ENCODE measurements at regions not wholly inside any gene's neighbourhood (a gene's known extent, or its start where the extent isn't known, plus 50 kb on each side); places are given as distances from the start of the nearest gene placed in this dataset.

DNA sequence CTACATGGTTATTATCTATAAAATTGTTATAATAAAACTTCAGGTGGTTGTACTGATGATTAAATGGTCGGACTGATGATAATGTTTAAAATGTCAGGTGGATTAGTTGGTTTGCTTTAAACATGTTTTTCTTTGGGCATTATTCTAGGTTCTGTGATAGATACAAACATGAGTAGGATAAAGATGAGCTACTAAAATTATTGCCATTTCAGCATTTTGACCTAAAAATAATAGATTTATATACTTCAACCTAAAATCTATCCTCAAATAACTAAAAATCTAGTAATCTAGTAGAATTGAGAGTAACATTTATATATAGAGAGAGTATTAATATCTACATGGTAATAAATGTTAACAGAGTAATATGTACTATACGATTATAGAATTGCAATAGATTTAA is 241.7 kb upstream of the CDH8 start:
- in situ Hi-C loops (cut with MboI) (no loop called here), intact Hi-C loops (cut with micrococcal nuclease; ENCODE audit: unreplicated experiment) (no loop called here)
- TF ChIP-seq PML (IDR thresholded peaks at IDR 0.05; ENCODE audit: low read length) (no peak), ZSCAN29 (IDR thresholded peaks at IDR 0.05) (no peak), ASH2L (IDR thresholded peaks at IDR 0.05; ENCODE audit: borderline replicate concordance, low read depth) (no peak), SUZ12 (IDR thresholded peaks at IDR 0.05; ENCODE audit: unreplicated experiment) (no peak), KLF5 (IDR thresholded peaks at IDR 0.05; ENCODE audit: partially characterized antibody) (no peak), LARP7 (IDR thresholded peaks at IDR 0.05) (no peak), PAX5 (IDR thresholded peaks at IDR 0.05; ENCODE audit: borderline replicate concordance, low read depth, low read length) (no peak)
- TF ChIP-seq, protein P1, sequence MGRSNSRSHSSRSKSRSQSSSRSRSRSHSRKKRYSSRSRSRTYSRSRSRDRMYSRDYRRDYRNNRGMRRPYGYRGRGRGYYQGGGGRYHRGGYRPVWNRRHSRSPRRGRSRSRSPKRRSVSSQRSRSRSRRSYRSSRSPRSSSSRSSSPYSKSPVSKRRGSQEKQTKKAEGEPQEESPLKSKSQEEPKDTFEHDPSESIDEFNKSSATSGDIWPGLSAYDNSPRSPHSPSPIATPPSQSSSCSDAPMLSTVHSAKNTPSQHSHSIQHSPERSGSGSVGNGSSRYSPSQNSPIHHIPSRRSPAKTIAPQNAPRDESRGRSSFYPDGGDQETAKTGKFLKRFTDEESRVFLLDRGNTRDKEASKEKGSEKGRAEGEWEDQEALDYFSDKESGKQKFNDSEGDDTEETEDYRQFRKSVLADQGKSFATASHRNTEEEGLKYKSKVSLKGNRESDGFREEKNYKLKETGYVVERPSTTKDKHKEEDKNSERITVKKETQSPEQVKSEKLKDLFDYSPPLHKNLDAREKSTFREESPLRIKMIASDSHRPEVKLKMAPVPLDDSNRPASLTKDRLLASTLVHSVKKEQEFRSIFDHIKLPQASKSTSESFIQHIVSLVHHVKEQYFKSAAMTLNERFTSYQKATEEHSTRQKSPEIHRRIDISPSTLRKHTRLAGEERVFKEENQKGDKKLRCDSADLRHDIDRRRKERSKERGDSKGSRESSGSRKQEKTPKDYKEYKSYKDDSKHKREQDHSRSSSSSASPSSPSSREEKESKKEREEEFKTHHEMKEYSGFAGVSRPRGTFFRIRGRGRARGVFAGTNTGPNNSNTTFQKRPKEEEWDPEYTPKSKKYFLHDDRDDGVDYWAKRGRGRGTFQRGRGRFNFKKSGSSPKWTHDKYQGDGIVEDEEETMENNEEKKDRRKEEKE (IDR thresholded peaks at IDR 0.05): no peak
- TF ChIP-seq, protein P2, sequence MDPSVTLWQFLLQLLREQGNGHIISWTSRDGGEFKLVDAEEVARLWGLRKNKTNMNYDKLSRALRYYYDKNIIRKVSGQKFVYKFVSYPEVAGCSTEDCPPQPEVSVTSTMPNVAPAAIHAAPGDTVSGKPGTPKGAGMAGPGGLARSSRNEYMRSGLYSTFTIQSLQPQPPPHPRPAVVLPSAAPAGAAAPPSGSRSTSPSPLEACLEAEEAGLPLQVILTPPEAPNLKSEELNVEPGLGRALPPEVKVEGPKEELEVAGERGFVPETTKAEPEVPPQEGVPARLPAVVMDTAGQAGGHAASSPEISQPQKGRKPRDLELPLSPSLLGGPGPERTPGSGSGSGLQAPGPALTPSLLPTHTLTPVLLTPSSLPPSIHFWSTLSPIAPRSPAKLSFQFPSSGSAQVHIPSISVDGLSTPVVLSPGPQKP (IDR thresholded peaks at IDR 0.05; ENCODE audit: low read depth, low read length): no peak
- TF ChIP-seq, protein P3, sequence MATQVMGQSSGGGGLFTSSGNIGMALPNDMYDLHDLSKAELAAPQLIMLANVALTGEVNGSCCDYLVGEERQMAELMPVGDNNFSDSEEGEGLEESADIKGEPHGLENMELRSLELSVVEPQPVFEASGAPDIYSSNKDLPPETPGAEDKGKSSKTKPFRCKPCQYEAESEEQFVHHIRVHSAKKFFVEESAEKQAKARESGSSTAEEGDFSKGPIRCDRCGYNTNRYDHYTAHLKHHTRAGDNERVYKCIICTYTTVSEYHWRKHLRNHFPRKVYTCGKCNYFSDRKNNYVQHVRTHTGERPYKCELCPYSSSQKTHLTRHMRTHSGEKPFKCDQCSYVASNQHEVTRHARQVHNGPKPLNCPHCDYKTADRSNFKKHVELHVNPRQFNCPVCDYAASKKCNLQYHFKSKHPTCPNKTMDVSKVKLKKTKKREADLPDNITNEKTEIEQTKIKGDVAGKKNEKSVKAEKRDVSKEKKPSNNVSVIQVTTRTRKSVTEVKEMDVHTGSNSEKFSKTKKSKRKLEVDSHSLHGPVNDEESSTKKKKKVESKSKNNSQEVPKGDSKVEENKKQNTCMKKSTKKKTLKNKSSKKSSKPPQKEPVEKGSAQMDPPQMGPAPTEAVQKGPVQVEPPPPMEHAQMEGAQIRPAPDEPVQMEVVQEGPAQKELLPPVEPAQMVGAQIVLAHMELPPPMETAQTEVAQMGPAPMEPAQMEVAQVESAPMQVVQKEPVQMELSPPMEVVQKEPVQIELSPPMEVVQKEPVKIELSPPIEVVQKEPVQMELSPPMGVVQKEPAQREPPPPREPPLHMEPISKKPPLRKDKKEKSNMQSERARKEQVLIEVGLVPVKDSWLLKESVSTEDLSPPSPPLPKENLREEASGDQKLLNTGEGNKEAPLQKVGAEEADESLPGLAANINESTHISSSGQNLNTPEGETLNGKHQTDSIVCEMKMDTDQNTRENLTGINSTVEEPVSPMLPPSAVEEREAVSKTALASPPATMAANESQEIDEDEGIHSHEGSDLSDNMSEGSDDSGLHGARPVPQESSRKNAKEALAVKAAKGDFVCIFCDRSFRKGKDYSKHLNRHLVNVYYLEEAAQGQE (IDR thresholded peaks at IDR 0.05; ENCODE audit: low read depth, low read length): no peak
- H3K9ac ChIP-seq (ENCODE audit: control insufficient read depth, insufficient read depth, low read length): no peak overlapping the region
- no TSS peak for BruUV-seq (replicated peaks)
- no peak overlapping the region for H3K4me3 ChIP-seq
- H3K4me2 ChIP-seq (ENCODE audit: control insufficient read depth, insufficient read depth): no peak overlapping the region
- 0% methylated on average over 2 of the region's 2 CpGs for WGBS (ENCODE audit: insufficient coverage, insufficient replicate concordance, low lambda C conversion rate, missing lambda C conversion rate)
- ChIA-PET POLR2A (no interaction called here), RAD21 (ENCODE audit: unreplicated experiment) (no interaction called here), SMC1A (ENCODE audit: uncharacterized antibody, unreplicated experiment) (no interaction called here), CTCF (no interaction called here)
- no peak overlapping the region for H2AFZ ChIP-seq (ENCODE audit: control insufficient read depth, low read depth, low read length)
- no peaks in the 10 kb centered on the region for H3K36me3 ChIP-seq (ENCODE audit: control insufficient read depth in 2 of 2, insufficient read depth in 2 of 2, low read length in 1 of 2)
- no peaks in the 10 kb centered on the region for H3K27me3 ChIP-seq (replicated peaks in 1 of 2; ENCODE audit: control insufficient read depth in 2 of 2, insufficient read depth in 2 of 2, low read length in 1 of 2)
- DNase-seq (ENCODE audit: low read depth, low spot score) (no peak), FAIRE-seq (no peak), ATAC-seq (no peak)
- H3K27ac ChIP-seq (ENCODE audit: control insufficient read depth, insufficient read depth): no peak overlapping the region
- H4K20me1 ChIP-seq (ENCODE audit: control insufficient read depth, insufficient read depth): no peaks in the 10 kb centered on the region
- no peaks in the 10 kb centered on the region for H3K9me3 ChIP-seq (replicated peaks; ENCODE audit: control insufficient read depth, insufficient read depth, low read length)
- H3K79me2 ChIP-seq (ENCODE audit: control insufficient read depth, insufficient read depth, low read length): no peaks in the 10 kb centered on the region
- no peaks in the 10 kb centered on the region for H3K4me1 ChIP-seq (ENCODE audit: control insufficient read depth, insufficient read depth, low read length)
